T-cell (primary cell): ENCODE measurements at regions not wholly inside any gene's neighbourhood (a gene's known extent, or its start where the extent isn't known, plus 50 kb on each side); places are given as distances from the start of the nearest gene placed in this dataset.
"Not testable (repeated sequence)": the region's sequence is repeated elsewhere in the genome, so short reads cannot be mapped to it uniquely, and the experiment has no call there.

Source experiments
- ATAC-seq, 4 experiments: fragments of 200-7000 bp in 3 of 4; fragments of 150-1000 bp in 1 of 4; cut with Tn5 transposase; replicated peaks in 1 of 4; 1 replicate in 3 of 4; 2 replicates in 1 of 4; pipeline ENCODE4 v1.10.0; 2021; ENCODE audit warnings: moderate library complexity in 3 of 4, mild to moderate bottlenecking in 2 of 4, moderate number of reproducible peaks in 1 of 4
- CTCF ChIA-PET, 2 donors: fragments of 300-600 bp; sonication (Branson Sonifier 250); formaldehyde crosslinking; loops; one replicate each; lab custom pipeline; 2022; ENCODE audit warnings: antibody characterized with exemption in 2 of 2; lab: Charles Lee
- POLR2A ChIA-PET, 2 donors: fragments of 300-600 bp; sonication (Branson Sonifier 250); formaldehyde crosslinking; loops; one replicate each; lab custom pipeline; 2022; ENCODE audit warnings: antibody characterized with exemption in 2 of 2; lab: Charles Lee
- DNase-seq, 35 experiments: peaks; one replicate each; pipeline versions ENCODE4 v3.0.0 to v3.0.0-alpha.2; 2013 to 2023
- H3K27ac ChIP-seq: one replicate; pipeline ENCODE4 v1.5.1; 2013; ENCODE audit warnings: low read length
- H3K27me3 ChIP-seq, 2 experiments: replicated peaks in 1 of 2; 1 replicate in 1 of 2; 2 replicates in 1 of 2; pipeline versions ENCODE4 v1.6.1 to v1.7.0; 2013; ENCODE audit warnings: low read length in 1 of 2, mixed read lengths in 1 of 2; ENCODE audit not compliant: control insufficient read depth in 2 of 2, insufficient read depth in 2 of 2; ENCODE audit errors: extremely low read depth in 1 of 2
- H3K36me3 ChIP-seq, 2 donors: 1 replicate in 1 of 2; 2 replicates in 1 of 2; pipeline versions ENCODE4 v1.6.1 to v1.7.0; 2013; ENCODE audit warnings: low read length in 1 of 2; ENCODE audit not compliant: control insufficient read depth in 2 of 2, insufficient read depth in 1 of 2; ENCODE audit errors: extremely low read depth in 1 of 2
- H3K4me1 ChIP-seq, 2 experiments: 1 replicate in 1 of 2; 2 replicates in 1 of 2; pipeline versions ENCODE4 v1.6.1 to v1.7.0; 2013; ENCODE audit warnings: low read length in 2 of 2, mixed read lengths in 1 of 2; ENCODE audit not compliant: insufficient read depth in 2 of 2, control insufficient read depth in 1 of 2; ENCODE audit errors: extremely low read depth in 1 of 2
- H3K4me3 ChIP-seq, 2 donors: 1 replicate in 1 of 2; 2 replicates in 1 of 2; pipeline versions ENCODE4 v1.5.1 to v1.7.0; 2013; ENCODE audit warnings: mild to moderate bottlenecking in 2 of 2, low read length in 1 of 2, moderate library complexity in 1 of 2; ENCODE audit not compliant: control insufficient read depth in 1 of 2; ENCODE audit errors: extremely low read depth in 1 of 2
- H3K9me3 ChIP-seq: 2 replicates; pipeline ENCODE4 v1.7.0; 2013
- H3K27ac Mint-ChIP-seq, 2 donors: one replicate each; pipeline ENCODE4 v1.8.0; 2020 to 2021; ENCODE audit warnings: mild to moderate bottlenecking in 2 of 2, mixed read lengths in 2 of 2
- H3K27me3 Mint-ChIP-seq, 2 donors: one replicate each; pipeline ENCODE4 v1.8.0; 2021 to 2022; ENCODE audit warnings: mixed read lengths in 2 of 2
- H3K36me3 Mint-ChIP-seq: one replicate; pipeline ENCODE4 v1.8.0; 2021; ENCODE audit warnings: mixed read lengths
- H3K4me1 Mint-ChIP-seq, 3 donors: one replicate each; pipeline ENCODE4 v1.8.0; 2020 to 2022; ENCODE audit warnings: mixed read lengths in 3 of 3, mild to moderate bottlenecking in 1 of 3
- H3K4me3 Mint-ChIP-seq, 3 donors: one replicate each; pipeline ENCODE4 v1.8.0; 2020 to 2022; ENCODE audit warnings: mild to moderate bottlenecking in 3 of 3, mixed read lengths in 3 of 3, moderate library complexity in 3 of 3
- H3K9me3 Mint-ChIP-seq, 3 donors: one replicate each; pipeline ENCODE4 v1.8.0; 2020 to 2022; ENCODE audit warnings: mixed read lengths in 3 of 3
- WGBS: methylation state at CpG from one replicate; pipeline ENCODE4 v1.1.5; 2013; ENCODE audit warnings: missing lambda C conversion rate; ENCODE audit not compliant: insufficient coverage; 5-methylcytosine and 5-hydroxymethylcytosine counted together

DNA sequence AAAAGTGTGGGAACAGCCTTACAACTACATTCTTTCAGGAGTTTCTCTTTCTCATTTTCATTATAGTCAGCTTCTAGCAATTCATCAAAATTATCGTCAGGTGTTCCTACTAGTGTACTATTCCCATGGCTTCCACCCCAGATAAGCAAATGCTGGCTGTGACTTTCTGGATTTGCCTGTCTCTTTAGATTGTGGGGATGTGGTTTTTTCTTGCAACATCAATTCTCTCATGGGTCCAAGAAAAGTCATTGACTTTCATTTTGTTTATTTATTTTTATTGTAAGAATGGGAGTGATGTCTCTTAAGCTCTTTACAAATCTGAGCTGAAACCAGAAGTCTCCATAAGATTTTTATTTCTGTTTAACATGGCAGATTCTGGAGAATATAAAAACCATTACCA, 349.7 kb upstream of the SEMA3C start:
- no peaks in the 10 kb centered on the region for H3K27me3 Mint-ChIP-seq
- Histone ChIP-seq H3K9me3 (no peaks in the 10 kb centered on the region), H3K36me3 (no peaks in the 10 kb centered on the region), H3K27ac (no peak overlapping the region), H3K27me3 (no peaks in the 10 kb centered on the region), H3K4me3 (no peak overlapping the region), H3K4me1 (no peaks in the 10 kb centered on the region)
- no peak overlapping the region for H3K27ac Mint-ChIP-seq
- no peak overlapping the region for H3K4me3 Mint-ChIP-seq
- no peak for DNase-seq
- no peak for ATAC-seq
- H3K9me3 Mint-ChIP-seq = peaks cover 0 to 17% (median 9%) of the 10 kb centered on the region in 3 donors
- CTCF ChIA-PET = no interaction called here
- no peaks in the 10 kb centered on the region for H3K36me3 Mint-ChIP-seq
- H3K4me1 Mint-ChIP-seq = no peaks in the 10 kb centered on the region
- WGBS = no CpG with 5 or more reads among the region's 1 CpG
- POLR2A ChIA-PET = no interaction called here

DNA sequence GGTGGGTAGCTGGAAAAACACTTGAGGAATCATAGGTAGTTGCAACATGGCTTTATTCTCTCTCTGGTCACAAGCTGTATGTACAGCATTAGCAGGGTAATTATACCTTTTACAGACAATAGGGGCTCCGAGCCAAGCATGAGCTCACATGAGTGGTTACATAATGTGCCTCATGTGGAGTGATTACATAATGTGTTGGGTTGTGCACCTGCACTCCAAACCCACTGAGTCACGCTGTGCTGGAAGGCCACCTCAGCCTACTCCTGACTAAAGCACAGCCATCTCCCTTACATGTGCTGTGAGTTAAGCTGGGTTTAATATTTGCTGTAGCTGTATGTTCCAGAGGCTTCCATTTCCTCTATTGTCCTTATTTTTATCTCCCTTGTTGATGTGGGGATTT, 348.7 kb upstream of the SEMA3C start:
- no peak overlapping the region for H3K27ac Mint-ChIP-seq
- no peaks in the 10 kb centered on the region for H3K4me1 ChIP-seq
- no peaks in the 10 kb centered on the region for H3K4me1 Mint-ChIP-seq
- no peaks in the 10 kb centered on the region for H3K36me3 ChIP-seq
- no CpG with 5 or more reads among the region's 2 CpGs for WGBS
- ATAC-seq (no peak), DNase-seq (no peak)
- CTCF ChIA-PET = no interaction called here
- no peaks in the 10 kb centered on the region for H3K27me3 Mint-ChIP-seq
- POLR2A ChIA-PET = no interaction called here
- H3K4me3 ChIP-seq = no peak overlapping the region
- H3K9me3 Mint-ChIP-seq = peaks cover under 1 to 20% (median 9%) of the 10 kb centered on the region in 3 donors
- no peaks in the 10 kb centered on the region for H3K36me3 Mint-ChIP-seq
- no peak overlapping the region for H3K4me3 Mint-ChIP-seq
- no peaks in the 10 kb centered on the region for H3K27me3 ChIP-seq
- no peaks in the 10 kb centered on the region for H3K9me3 ChIP-seq
- no peak overlapping the region for H3K27ac ChIP-seq

DNA sequence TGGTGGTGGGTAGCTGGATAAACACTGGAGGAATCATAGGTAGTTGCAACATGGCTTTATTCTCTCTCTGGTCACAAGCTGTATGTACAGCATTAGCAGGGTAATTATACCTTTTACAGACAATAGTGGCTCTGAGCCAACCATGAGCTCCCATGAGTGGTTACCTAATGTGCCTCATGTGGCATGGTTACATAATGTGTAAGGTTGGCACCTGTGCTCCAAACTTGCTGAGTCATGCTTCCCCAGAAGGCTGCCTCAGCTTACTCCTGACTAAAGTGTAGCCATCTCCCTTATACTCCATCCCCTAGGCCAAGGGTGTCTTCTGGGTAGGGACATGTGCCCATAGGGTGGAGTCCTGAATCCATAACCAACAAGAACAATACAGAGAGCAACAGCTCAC, 345.3 kb upstream of the SEMA3C start:
- H3K27ac Mint-ChIP-seq = no peak overlapping the region
- CTCF ChIA-PET = no interaction called here
- H3K27me3 ChIP-seq = no peaks in the 10 kb centered on the region

DNA sequence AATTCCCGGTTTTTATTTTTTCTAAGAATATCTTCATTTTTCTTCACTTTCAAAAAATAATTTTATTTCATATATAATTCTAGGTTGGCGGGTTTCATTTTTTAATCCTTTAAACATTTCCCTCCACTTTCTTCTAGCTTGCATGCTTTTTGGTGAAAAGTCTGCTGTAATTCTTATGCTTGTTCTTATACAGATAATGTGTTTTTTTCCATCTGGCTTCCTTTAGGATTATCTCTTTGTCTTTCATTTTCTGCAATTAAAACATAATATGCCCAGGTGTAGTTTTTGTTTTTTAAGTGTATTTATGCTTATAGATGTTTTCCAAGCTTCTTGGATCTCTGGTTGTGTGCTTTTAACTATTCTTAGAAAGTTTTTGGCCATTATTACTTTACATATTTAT, 341.3 kb upstream of the SEMA3C start:
- ATAC-seq = no peak
- H3K27me3 ChIP-seq = no peaks in the 10 kb centered on the region
- CTCF ChIA-PET = no interaction called here

More for the DNA sequence above, 345.3 kb upstream of the SEMA3C start:
- Histone ChIP-seq H3K4me1 (no peaks in the 10 kb centered on the region), H3K4me3 (no peak overlapping the region), H3K9me3 (no peaks in the 10 kb centered on the region), H3K27ac (no peak overlapping the region), H3K36me3 (no peaks in the 10 kb centered on the region)
- POLR2A ChIA-PET = no interaction called here
- Mint-ChIP-seq H3K9me3 (peaks cover 15 to 38% (median 16%) of the 10 kb centered on the region in 3 donors), H3K27me3 (no peaks in the 10 kb centered on the region), H3K4me3 (no peak overlapping the region), H3K4me1 (no peaks in the 10 kb centered on the region), H3K36me3 (no peaks in the 10 kb centered on the region)
- ATAC-seq (no peak), DNase-seq (no peak)

DNA sequence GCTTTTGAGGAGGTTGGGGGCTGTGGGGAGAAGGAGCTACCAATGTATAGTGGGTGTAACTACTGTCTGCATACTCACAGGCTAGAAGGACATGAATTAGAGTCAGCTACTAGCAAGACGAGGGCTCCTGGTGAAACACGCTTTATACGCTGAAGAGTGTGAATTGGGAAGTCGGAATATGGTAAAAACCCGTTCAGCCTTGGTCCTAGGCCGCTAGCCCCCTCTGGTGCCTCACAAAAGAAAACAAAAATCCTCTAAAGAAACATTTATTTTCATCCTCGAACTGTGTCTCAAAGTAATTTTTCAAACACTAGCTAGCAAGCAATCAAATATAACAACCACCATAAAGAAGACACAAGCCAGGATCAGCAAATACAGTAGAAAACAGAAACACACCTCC, 338.1 kb upstream of the SEMA3C start:
- Histone ChIP-seq H3K9me3 (no peaks in the 10 kb centered on the region), H3K4me1 (no peaks in the 10 kb centered on the region), H3K4me3 (no peak overlapping the region), H3K27ac (no peak overlapping the region), H3K27me3 (no peaks in the 10 kb centered on the region), H3K36me3 (no peaks in the 10 kb centered on the region)
- CTCF ChIA-PET = no interaction called here
- WGBS = 50% methylated on average over 3 of the region's 7 CpGs
- no peak for DNase-seq
- Mint-ChIP-seq H3K36me3 (no peaks in the 10 kb centered on the region), H3K4me1 (no peaks in the 10 kb centered on the region), H3K4me3 (no peak overlapping the region), H3K27me3 (no peaks in the 10 kb centered on the region), H3K9me3 (peaks cover 9 to 30% (median 15%) of the 10 kb centered on the region in 3 donors), H3K27ac (no peak overlapping the region)
- no peak for ATAC-seq
- POLR2A ChIA-PET = no interaction called here

More for the DNA sequence above, 341.3 kb upstream of the SEMA3C start:
- H3K4me1 ChIP-seq = no peaks in the 10 kb centered on the region
- H3K36me3 ChIP-seq = no peaks in the 10 kb centered on the region
- Mint-ChIP-seq H3K27me3 (no peaks in the 10 kb centered on the region), H3K4me3 (no peak overlapping the region), H3K27ac (no peak overlapping the region), H3K4me1 (no peaks in the 10 kb centered on the region), H3K9me3 (peaks cover 15 to 37% (median 16%) of the 10 kb centered on the region in 3 donors), H3K36me3 (no peaks in the 10 kb centered on the region)
- DNase-seq = no peak
- no peaks in the 10 kb centered on the region for H3K9me3 ChIP-seq
- H3K4me3 ChIP-seq = no peak overlapping the region
- POLR2A ChIA-PET = no interaction called here
- H3K27ac ChIP-seq = no peak overlapping the region
- WGBS = no CpG with 5 or more reads among the region's 2 CpGs

DNA sequence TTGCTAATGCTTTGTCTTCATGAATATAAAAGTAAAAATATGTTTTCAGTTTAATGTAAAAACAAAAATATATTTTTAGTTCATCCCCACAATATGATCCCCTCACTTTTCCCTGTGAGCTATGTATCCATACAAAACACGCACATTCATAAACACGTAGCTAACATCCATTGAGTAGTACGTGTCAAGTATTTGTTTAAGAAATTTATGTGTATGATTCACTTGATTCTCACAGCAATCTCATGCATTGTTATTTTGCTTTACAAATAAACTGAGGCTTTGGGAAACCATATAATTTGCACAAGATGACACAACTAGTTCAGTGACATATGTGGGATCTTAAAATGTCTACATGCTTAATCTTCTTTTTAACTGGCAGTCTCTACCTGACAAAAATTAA, 329.6 kb upstream of the SEMA3C start:
- Histone ChIP-seq H3K27me3 (no peaks in the 10 kb centered on the region), H3K9me3 (no peaks in the 10 kb centered on the region), H3K4me3 (no peak overlapping the region), H3K36me3 (no peaks in the 10 kb centered on the region), H3K27ac (no peak overlapping the region), H3K4me1 (no peaks in the 10 kb centered on the region)
- no peaks in the 10 kb centered on the region for H3K4me1 Mint-ChIP-seq
- DNase-seq (no peak), ATAC-seq (no peak)
- no CpG with 5 or more reads among the region's 3 CpGs for WGBS
- ChIA-PET CTCF (no interaction called here), POLR2A (no interaction called here)
- H3K27ac Mint-ChIP-seq = no peak overlapping the region
- H3K27me3 Mint-ChIP-seq = no peaks in the 10 kb centered on the region
- H3K4me3 Mint-ChIP-seq = no peak overlapping the region
- no peaks in the 10 kb centered on the region for H3K36me3 Mint-ChIP-seq
- peaks cover 13 to 25% (median 18%) of the 10 kb centered on the region in 3 donors for H3K9me3 Mint-ChIP-seq

DNA sequence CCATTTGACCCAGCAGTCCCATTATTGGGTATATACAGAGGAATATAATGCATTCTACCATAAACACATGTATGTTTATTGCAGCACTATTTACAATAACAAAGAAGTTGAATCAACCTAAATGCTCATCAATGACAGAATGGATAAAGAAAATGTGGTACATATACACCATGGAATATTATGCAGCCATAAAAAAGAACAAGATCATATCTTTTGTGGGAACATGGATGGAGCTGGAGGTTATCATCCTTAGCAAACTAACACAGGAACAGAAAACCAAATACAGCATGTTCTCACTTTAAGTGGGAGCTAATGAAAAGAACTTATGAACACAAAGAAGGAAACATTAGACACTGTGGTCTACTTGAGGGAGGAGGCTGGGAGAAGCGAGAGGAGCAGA, 328.5 kb upstream of the SEMA3C start:
- H3K9me3 ChIP-seq, POLR2A ChIA-PET, ATAC-seq, H3K27ac ChIP-seq, H3K4me3 Mint-ChIP-seq, H3K4me1 ChIP-seq, H3K4me3 ChIP-seq, H3K27me3 Mint-ChIP-seq, H3K4me1 Mint-ChIP-seq, DNase-seq, H3K27ac Mint-ChIP-seq, H3K36me3 ChIP-seq, CTCF ChIA-PET, H3K27me3 ChIP-seq, H3K36me3 Mint-ChIP-seq: not testable (repeated sequence)
- H3K9me3 Mint-ChIP-seq = peaks cover 13 to 25% (median 18%) of the 10 kb centered on the region in 3 donors
- WGBS = no CpG with 5 or more reads among the region's 1 CpG
